Vagina (tissue), 2 donors: ENCODE measurements at regions not wholly inside any gene's neighbourhood (a gene's known extent, or its start where the extent isn't known, plus 50 kb on each side); places are given as distances from the start of the nearest gene placed in this dataset.

Experiments
- DNase-seq, 2 donors: peaks; one replicate each; pipeline ENCODE4 v3.0.0-alpha.2; 2017; ENCODE audit errors: extremely low spot score in 2 of 2
- H3K27ac ChIP-seq: fragments of 200-600 bp; sonication (generic); one replicate; pipeline ENCODE4 v1.5.1; 2019
- H3K27me3 ChIP-seq: fragments of 200-600 bp; sonication (generic); one replicate; pipeline ENCODE4 v1.5.1; 2019
- H3K36me3 ChIP-seq, 2 donors: fragments of 200-600 bp; sonication (generic); one replicate each; pipeline ENCODE4 v1.5.1; 2017 to 2019
- H3K4me1 ChIP-seq: fragments of 200-600 bp; sonication (generic); one replicate; pipeline ENCODE4 v1.5.1; 2019
- H3K4me3 ChIP-seq, 2 donors: fragments of 200-600 bp; sonication (generic); 1 replicate in 1 of 2; 2 replicates in 1 of 2; pipeline ENCODE4 v1.5.1; 2016 to 2019
- H3K9me3 ChIP-seq: fragments of 200-600 bp; sonication (generic); one replicate; pipeline ENCODE4 v1.5.1; 2019
- POLR2A ChIP-seq, 2 donors: fragments of 450-650 bp; IDR thresholded peaks; one replicate each; pipeline ENCODE4 v1.6.1; 2017; ENCODE audit warnings: antibody characterized with exemption in 2 of 2, mild to moderate bottlenecking in 2 of 2, moderate library complexity in 2 of 2
- POLR2AphosphoS5 ChIP-seq, 2 donors: sonication (generic); formaldehyde crosslinking; IDR thresholded peaks; one replicate each; pipeline ENCODE4 v1.9.0; 2017; ENCODE audit warnings: antibody characterized with exemption in 2 of 2, mild to moderate bottlenecking in 2 of 2, low read depth in 1 of 2; ENCODE audit not compliant: insufficient read depth in 1 of 2
- intact Hi-C: fragments of 100-400 bp; cut with DNase I; formaldehyde crosslinking; loops from one replicate; pipeline ENCODE4 v1.15.1; 2023
- TF ChIP-seq, protein P1 (sequence below), 3 experiments: fragments of 450-650 bp in 2 of 3; fragments of 200-600 bp in 1 of 3; sonication (generic) in 1 of 3; IDR thresholded peaks; one replicate each; pipeline ENCODE4 v1.5.1; 2017 to 2019; ENCODE audit warnings: antibody characterized with exemption in 3 of 3, mild to moderate bottlenecking in 2 of 3, moderate library complexity in 2 of 3

DNA sequence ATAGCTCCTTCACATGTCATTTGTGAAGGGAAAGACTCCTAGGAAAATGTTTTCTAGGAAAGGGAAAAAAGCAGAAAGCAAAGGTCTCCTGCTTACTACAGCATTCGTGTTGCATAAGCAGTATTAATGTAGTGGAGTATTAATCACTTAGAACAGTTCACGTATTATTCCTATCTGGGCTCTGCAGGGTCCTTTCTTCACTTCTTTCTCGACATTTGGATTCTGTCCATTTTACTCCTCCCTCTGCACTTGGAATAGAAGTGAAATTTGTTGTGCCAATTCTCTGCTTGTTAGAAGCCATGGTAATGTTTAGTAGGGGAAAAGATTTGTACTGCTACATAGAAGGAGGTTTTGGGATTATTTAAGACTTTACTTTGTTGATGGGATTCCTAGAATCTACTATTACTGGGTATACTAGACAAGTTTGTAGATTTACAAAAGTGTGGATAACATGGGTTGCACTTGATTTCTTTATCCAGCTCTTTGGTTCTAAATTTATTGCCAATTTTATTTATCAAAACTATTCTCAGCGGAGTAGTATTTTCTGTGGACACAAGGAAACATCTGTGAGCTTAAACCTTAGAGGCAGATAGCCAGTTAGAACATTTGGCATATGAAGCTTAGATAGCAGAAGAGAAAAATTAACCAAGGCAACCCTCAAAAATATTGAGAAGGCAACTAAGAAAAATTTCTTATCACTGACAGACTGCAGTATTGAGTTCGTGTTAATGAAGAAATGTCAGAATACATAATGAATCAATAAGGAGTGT, 108.4 kb upstream of the ESR1 start:
- no peak for TF ChIP-seq POLR2A (IDR thresholded peaks at IDR 0.05)
- TF ChIP-seq, protein P1, sequence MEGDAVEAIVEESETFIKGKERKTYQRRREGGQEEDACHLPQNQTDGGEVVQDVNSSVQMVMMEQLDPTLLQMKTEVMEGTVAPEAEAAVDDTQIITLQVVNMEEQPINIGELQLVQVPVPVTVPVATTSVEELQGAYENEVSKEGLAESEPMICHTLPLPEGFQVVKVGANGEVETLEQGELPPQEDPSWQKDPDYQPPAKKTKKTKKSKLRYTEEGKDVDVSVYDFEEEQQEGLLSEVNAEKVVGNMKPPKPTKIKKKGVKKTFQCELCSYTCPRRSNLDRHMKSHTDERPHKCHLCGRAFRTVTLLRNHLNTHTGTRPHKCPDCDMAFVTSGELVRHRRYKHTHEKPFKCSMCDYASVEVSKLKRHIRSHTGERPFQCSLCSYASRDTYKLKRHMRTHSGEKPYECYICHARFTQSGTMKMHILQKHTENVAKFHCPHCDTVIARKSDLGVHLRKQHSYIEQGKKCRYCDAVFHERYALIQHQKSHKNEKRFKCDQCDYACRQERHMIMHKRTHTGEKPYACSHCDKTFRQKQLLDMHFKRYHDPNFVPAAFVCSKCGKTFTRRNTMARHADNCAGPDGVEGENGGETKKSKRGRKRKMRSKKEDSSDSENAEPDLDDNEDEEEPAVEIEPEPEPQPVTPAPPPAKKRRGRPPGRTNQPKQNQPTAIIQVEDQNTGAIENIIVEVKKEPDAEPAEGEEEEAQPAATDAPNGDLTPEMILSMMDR (IDR thresholded peaks at IDR 0.05) = no peak
- no peak for TF ChIP-seq POLR2AphosphoS5 (IDR thresholded peaks at IDR 0.05; ENCODE audit: insufficient read depth in 1 of 2, low read depth in 1 of 2)
- peak overlapping the region; percentile 71 for H3K27ac ChIP-seq
- intact Hi-C loops = no loop called here
- H3K4me3 ChIP-seq = no peak overlapping the region
- H3K36me3 ChIP-seq = no peaks in the 10 kb centered on the region
- H3K9me3 ChIP-seq = no peaks in the 10 kb centered on the region
- peaks cover 24% of the 10 kb centered on the region for H3K4me1 ChIP-seq
- no peaks in the 10 kb centered on the region for H3K27me3 ChIP-seq
- no peak for DNase-seq

DNA sequence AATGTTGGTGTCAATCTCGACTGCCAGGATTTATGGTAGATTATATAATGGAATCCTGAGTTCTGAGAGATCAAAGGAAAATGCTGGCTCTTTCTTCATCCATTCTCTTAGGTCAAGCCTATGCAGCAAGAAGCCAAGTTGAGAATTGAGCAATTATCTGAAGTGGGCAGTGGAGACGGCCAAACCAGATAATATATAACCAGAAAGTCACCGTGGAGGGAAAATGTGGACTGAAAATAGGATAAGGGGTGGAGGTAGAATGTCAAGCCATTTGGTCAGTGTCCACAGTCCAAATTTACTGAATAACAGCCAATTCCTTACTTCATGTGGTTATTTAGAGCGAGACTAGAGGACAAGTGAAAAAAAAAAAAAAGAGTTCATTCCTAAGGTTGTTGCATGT, 107.8 kb upstream of the ESR1 start:
- DNase-seq = no peak
- no peaks in the 10 kb centered on the region for H3K9me3 ChIP-seq
- TF ChIP-seq POLR2A (IDR thresholded peaks at IDR 0.05) (no peak), POLR2AphosphoS5 (IDR thresholded peaks at IDR 0.05; ENCODE audit: insufficient read depth in 1 of 2, low read depth in 1 of 2) (no peak)
- TF ChIP-seq, protein P1 (IDR thresholded peaks at IDR 0.05) = no peak
- peak overlapping the region; percentile 71 for H3K27ac ChIP-seq
- peaks cover 24% of the 10 kb centered on the region for H3K4me1 ChIP-seq
- no peak overlapping the region for H3K4me3 ChIP-seq
- no peaks in the 10 kb centered on the region for H3K27me3 ChIP-seq
- intact Hi-C loops = no loop called here
- no peaks in the 10 kb centered on the region for H3K36me3 ChIP-seq

DNA sequence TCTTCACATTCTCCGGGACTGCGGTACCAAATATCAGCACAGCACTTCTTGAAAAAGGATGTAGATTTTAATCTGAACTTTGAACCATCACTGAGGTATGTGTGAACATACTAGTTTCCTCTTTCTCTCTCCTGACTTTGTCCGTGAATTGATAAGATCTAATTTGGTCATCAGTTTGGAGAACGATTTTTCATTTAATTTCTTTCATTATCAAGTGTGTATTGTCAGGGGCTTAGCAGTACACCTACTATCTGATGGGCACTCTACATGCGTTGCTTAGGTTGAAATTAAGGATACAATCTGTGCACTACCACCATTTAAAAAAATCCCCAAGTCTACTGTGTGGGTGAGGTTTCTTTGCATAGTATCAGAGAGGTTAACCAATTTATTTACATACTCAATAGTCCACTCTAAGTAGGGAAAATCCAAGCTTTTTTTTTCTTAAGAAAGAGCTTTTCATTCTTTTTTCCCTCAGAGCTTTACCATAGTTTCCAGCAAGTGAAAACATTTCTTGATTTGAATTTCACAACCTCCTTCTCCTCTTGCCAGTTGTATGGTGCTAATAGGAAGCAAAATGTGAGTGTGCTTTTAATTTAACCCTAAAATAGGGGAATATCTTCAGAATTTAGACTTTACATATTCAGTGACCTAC, 105.4 kb upstream of the ESR1 start:
- Histone ChIP-seq H3K4me1 (peaks cover 24% of the 10 kb centered on the region), H3K36me3 (no peaks in the 10 kb centered on the region), H3K9me3 (no peaks in the 10 kb centered on the region), H3K4me3 (no peak overlapping the region), H3K27ac (peak overlapping the region; percentile 71), H3K27me3 (no peaks in the 10 kb centered on the region)
- intact Hi-C loops = no loop called here
- no peak for DNase-seq
- TF ChIP-seq, protein P1 (IDR thresholded peaks at IDR 0.05) = no peak

DNA sequence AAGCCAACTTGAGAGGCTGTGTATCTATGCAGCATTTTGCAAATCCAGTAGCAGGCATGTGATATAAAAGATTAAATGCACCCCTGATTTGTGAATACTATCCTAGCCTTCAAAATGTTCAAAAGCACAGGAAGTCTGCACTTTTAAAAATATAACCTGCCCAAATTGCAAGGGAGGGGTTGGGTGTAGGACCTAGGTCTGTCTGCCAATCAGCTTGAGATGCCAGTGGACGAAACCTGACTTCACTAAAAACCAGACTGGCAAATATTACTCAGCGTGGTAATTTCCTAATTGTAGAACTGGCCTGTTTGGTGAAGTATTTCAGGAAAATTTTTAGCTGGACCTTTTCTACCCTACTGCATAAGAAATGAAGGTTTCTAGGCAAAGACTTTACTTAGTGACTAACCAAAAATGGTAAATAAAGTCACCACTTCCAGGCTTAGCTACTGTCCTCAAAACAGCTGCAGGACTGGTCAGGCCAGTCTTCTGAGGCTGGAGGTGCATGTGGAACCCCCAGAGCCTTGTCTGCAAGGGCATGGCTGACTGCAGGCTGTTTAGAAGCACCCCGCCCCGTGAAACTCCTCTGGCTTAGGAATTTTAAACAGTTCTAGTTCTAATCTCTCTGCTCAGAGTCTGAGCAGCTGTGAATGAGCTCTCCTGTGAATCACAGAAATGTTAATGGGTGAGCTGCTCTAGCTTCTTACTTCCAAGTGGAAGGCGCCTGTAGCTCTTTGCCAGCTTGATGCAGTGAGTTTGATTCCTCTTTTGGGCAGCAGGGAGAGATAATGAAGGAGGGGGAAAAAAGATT, 104.4 kb upstream of the ESR1 start:
- no peaks in the 10 kb centered on the region for H3K9me3 ChIP-seq
- peaks cover 24% of the 10 kb centered on the region for H3K4me1 ChIP-seq
- peak overlapping the region; percentile 71 for H3K27ac ChIP-seq
- no peak for DNase-seq
- no peak overlapping the region for H3K4me3 ChIP-seq
- no peaks in the 10 kb centered on the region for H3K36me3 ChIP-seq
- TF ChIP-seq, protein P1 (IDR thresholded peaks at IDR 0.05) = no peak
- TF ChIP-seq POLR2AphosphoS5 (IDR thresholded peaks at IDR 0.05; ENCODE audit: insufficient read depth in 1 of 2, low read depth in 1 of 2) (no peak), POLR2A (IDR thresholded peaks at IDR 0.05) (no peak)
- intact Hi-C loops = no loop called here
- H3K27me3 ChIP-seq = no peaks in the 10 kb centered on the region
